HEK293 (cell line): ENCODE measurements at regions not wholly inside any gene's neighbourhood (a gene's known extent, or its start where the extent isn't known, plus 50 kb on each side); places are given as distances from the start of the nearest gene placed in this dataset.

Source experiments
- HOXA7 ChIP-seq: sonication (generic); formaldehyde crosslinking; IDR thresholded peaks from 2 replicates; pipeline ENCODE4 v1.8.1; 2022; ENCODE audit warnings: missing genetic modification reagents, borderline replicate concordance
- TCF7L2 ChIP-seq: IDR thresholded peaks from 2 replicates; pipeline ENCODE4 v1.6.1; 2011; ENCODE audit warnings: low read depth, mild to moderate bottlenecking, inconsistent platforms, low read length, moderate library complexity, borderline replicate concordance
- ZNF24 ChIP-seq: fragments of 450-650 bp; formaldehyde crosslinking; IDR thresholded peaks from 2 replicates; pipeline ENCODE4 v1.5.1; 2016; ENCODE audit warnings: missing biosample characterization, missing genetic modification characterization
- ZNF274 ChIP-seq, 2 experiments: fragments of 200-500 bp in 1 of 2; fragments of 450-650 bp in 1 of 2; sonication (Bioruptor generic) in 1 of 2; formaldehyde crosslinking in 1 of 2; IDR thresholded peaks; 2 replicates each; pipeline versions ENCODE4 v1.5.1 to v1.6.1; 2014 to 2016; ENCODE audit warnings: borderline replicate concordance in 1 of 2, inconsistent platforms in 1 of 2, low read length in 1 of 2, missing biosample characterization in 1 of 2, missing genetic modification characterization in 1 of 2

- TF ChIP-seq HOXA7 (no peak), TCF7L2 (no peak), ZNF24 (tag by site-specific recombination) (no peak), ZNF274 (IDR thresholded peaks at IDR 0.05; ENCODE audit: low read length) (no peak), ZNF274 (tag by site-specific recombination; IDR thresholded peaks at IDR 0.05; ENCODE audit: borderline replicate concordance) (no peak)
These were observed 84.8 kb upstream of the RALY start for GRCh38 chr20:33908868-33909267.
